MCF 10A (cell line): ENCODE measurements at regions not wholly inside any gene's neighbourhood (a gene's known extent, or its start where the extent isn't known, plus 50 kb on each side); places are given as distances from the start of the nearest gene placed in this dataset.

Source experiments
- BruUV-seq: library from RNA; stranded (reverse); fragments of 400-500 nt; replicated peaks from 2 replicates; lab custom pipeline; 2021; lab: Mats Ljungman, UMichigan
- CTCF ChIA-PET: fragments of 300-600 bp; sonication (Branson Sonifier 250); formaldehyde crosslinking; extraction: SDS; loops from one replicate; lab custom pipeline; 2021; ENCODE audit warnings: antibody characterized with exemption, inconsistent platforms; lab: Yijun Ruan, JAX
- POLR2A ChIA-PET: fragments of 300-600, 350-650 bp; sonication (Branson Sonifier 250); formaldehyde crosslinking; extraction: SDS; loops from one replicate; lab custom pipeline; 2020; ENCODE audit warnings: antibody characterized with exemption, inconsistent platforms; lab: Yijun Ruan, JAX
- DNase-seq: peaks from one replicate; pipeline ENCODE4 v3.0.0-alpha.2; 2018; ENCODE audit not compliant: unreplicated experiment
- H3K27ac Mint-ChIP-seq: one replicate; pipeline ENCODE4 v1.8.0; 2022; ENCODE audit warnings: mild to moderate bottlenecking, low read depth, mixed read lengths; ENCODE audit not compliant: unreplicated experiment
- H3K27me3 Mint-ChIP-seq: one replicate; pipeline ENCODE4 v1.8.0; 2022; ENCODE audit warnings: mixed read lengths; ENCODE audit not compliant: insufficient read depth, unreplicated experiment
- H3K36me3 Mint-ChIP-seq: one replicate; pipeline ENCODE4 v1.8.0; 2022; ENCODE audit warnings: mild to moderate bottlenecking, moderate library complexity, mixed read lengths; ENCODE audit not compliant: insufficient read depth, unreplicated experiment
- H3K4me1 Mint-ChIP-seq: one replicate; pipeline ENCODE4 v1.8.0; 2022; ENCODE audit warnings: mixed read lengths; ENCODE audit not compliant: insufficient read depth, unreplicated experiment
- H3K4me3 Mint-ChIP-seq: one replicate; pipeline ENCODE4 v1.8.0; 2022; ENCODE audit warnings: mild to moderate bottlenecking, moderate library complexity, mixed read lengths; ENCODE audit not compliant: unreplicated experiment
- H3K9me3 Mint-ChIP-seq: one replicate; pipeline ENCODE4 v1.8.0; 2022; ENCODE audit warnings: mixed read lengths; ENCODE audit not compliant: unreplicated experiment
- intact Hi-C: fragments of 100-400 bp; cut with micrococcal nuclease; formaldehyde crosslinking; loops from 2 replicates; pipeline ENCODE4 v1.14.1; 2022
- TF ChIP-seq, protein P1 (sequence below): fragments of 200-600 bp; IDR thresholded peaks from one replicate; pipeline ENCODE4 v1.8.0; 2022; ENCODE audit warnings: antibody characterized with exemption, mild to moderate bottlenecking; ENCODE audit not compliant: unreplicated experiment

DNA sequence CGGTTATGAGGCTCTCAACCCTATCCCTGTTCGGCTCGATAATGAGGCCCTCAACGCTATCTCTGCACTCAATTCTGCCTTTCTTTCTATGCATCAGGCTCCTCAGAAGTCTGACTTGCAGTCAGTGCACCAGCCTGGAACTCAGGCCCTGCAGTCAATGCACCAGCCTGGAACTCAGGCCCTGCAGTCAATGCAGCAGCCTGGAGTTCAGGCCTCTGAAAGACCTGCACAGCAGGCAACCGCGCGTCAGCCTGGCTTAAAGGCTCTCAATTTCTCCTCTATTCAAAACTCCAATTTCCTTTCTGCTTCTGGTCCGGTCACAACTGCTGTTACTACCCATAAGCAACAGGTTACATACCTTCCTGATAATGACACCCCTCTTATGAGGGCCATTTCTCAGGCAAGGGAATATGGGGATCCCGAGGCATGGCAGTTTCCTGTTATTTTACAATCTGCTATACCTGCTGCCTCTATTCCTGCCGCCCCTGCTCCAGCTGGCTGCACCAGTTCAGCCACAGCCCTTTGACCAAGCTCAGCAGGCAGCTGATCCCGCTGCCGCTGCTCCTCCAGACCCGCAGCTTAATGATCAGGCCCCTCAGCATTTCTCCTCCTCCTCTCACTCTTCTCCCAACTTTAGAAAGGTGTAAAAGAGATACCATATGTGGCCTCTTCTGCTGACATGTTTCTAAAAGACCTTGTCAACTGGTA is 933.6 kb upstream of the FANCL start:
- POLR2A ChIA-PET = no interaction called here
- no peak for DNase-seq
- H3K27me3 Mint-ChIP-seq = no peaks in the 10 kb centered on the region
- no peaks in the 10 kb centered on the region for H3K9me3 Mint-ChIP-seq
- CTCF ChIA-PET = no interaction called here
- TF ChIP-seq, protein P1, sequence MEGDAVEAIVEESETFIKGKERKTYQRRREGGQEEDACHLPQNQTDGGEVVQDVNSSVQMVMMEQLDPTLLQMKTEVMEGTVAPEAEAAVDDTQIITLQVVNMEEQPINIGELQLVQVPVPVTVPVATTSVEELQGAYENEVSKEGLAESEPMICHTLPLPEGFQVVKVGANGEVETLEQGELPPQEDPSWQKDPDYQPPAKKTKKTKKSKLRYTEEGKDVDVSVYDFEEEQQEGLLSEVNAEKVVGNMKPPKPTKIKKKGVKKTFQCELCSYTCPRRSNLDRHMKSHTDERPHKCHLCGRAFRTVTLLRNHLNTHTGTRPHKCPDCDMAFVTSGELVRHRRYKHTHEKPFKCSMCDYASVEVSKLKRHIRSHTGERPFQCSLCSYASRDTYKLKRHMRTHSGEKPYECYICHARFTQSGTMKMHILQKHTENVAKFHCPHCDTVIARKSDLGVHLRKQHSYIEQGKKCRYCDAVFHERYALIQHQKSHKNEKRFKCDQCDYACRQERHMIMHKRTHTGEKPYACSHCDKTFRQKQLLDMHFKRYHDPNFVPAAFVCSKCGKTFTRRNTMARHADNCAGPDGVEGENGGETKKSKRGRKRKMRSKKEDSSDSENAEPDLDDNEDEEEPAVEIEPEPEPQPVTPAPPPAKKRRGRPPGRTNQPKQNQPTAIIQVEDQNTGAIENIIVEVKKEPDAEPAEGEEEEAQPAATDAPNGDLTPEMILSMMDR = no peak
- no peaks in the 10 kb centered on the region for H3K4me1 Mint-ChIP-seq
- no peaks in the 10 kb centered on the region for H3K36me3 Mint-ChIP-seq
- no peak overlapping the region for H3K27ac Mint-ChIP-seq
- BruUV-seq = no TSS peak
- intact Hi-C loops = no loop called here
- H3K4me3 Mint-ChIP-seq = no peak overlapping the region

DNA sequence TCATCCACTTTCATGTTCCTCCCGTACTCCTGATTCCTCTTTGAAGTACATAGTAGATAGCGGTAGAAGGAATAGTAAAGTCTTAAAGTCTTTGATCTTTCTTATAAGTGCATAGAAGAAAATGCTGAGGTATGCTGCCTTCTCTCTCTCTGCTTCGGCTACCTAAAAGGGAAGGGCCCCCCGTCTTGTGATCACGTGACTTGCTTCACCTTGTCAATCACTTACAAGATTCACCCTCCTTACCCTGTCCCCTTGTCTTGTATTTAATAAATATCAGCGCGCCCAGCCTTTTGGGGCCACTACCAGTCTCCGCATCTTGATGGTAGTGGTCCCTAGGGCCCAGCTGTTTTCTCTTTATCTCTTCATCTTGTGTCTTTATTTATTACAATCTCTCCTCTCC is 932.2 kb upstream of the FANCL start:
- intact Hi-C loops = no loop called here
- DNase-seq = no peak
- no peak overlapping the region for H3K4me3 Mint-ChIP-seq
- H3K9me3 Mint-ChIP-seq = no peaks in the 10 kb centered on the region
- no peaks in the 10 kb centered on the region for H3K4me1 Mint-ChIP-seq
- no peaks in the 10 kb centered on the region for H3K27me3 Mint-ChIP-seq
- ChIA-PET CTCF (no interaction called here), POLR2A (no interaction called here)
- no TSS peak for BruUV-seq
- no peaks in the 10 kb centered on the region for H3K36me3 Mint-ChIP-seq
- H3K27ac Mint-ChIP-seq = no peak overlapping the region
- TF ChIP-seq, protein P1 = no peak

DNA sequence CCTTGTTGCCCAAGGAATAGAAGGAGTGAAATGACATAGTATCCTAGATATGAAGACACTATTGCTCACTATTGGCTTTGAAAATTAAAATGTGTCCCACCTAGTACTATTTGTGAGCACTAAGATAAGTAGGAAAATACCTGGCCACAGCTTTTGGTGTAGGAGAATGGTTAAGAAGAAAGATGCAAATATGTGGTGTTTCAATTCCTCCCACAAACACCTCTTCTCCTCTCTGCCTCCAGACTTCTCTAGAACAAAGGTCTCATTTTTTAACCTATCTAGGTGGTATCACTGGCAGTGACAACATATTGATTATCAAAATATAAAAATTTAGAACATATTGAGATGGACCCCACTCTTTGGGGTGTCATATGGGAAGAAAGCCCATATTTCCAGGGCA is 929.9 kb upstream of the FANCL start:
- BruUV-seq = no TSS peak
- no peak overlapping the region for H3K27ac Mint-ChIP-seq
- TF ChIP-seq, protein P1 = no peak
- H3K4me1 Mint-ChIP-seq = no peaks in the 10 kb centered on the region
- CTCF ChIA-PET = interaction anchor here (0.6 to 1.1 kb wide), 2 partner anchors 159 to 1004 kb away, joined by 3 to 5 read pairs; no protein-coding TSS in a partner anchor
- H3K9me3 Mint-ChIP-seq = no peaks in the 10 kb centered on the region
- DNase-seq = no peak
- POLR2A ChIA-PET = no interaction called here
- no peak overlapping the region for H3K4me3 Mint-ChIP-seq
- no peaks in the 10 kb centered on the region for H3K27me3 Mint-ChIP-seq
- H3K36me3 Mint-ChIP-seq = no peaks in the 10 kb centered on the region
- intact Hi-C loops = no loop called here

DNA sequence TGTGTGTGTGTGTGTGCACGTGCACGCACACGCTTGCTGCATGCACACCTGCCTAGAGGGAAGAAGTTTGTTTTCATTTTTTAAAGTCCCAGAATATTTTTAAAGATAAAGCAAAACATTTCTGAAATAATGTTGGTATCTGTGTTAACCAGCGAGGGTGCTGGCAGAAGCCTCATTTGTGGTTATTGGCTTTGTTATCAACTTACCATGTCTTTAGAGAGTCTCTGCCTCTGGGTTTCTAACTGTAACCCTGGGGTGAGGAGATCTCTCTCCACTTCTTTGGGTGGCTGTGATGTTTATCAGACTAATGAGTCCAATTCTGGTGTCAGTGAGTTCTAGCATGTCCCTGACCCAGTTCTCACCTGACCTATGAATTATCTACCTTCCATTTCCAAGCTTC is 927.6 kb upstream of the FANCL start:
- intact Hi-C loops = no loop called here

More for the DNA sequence above, 927.6 kb upstream of the FANCL start:
- DNase-seq = no peak
- POLR2A ChIA-PET = interaction anchor here (1.2 kb wide), 1 partner anchor 12 kb away, joined by 3 read pairs; no protein-coding TSS in a partner anchor
- BruUV-seq = no TSS peak
- no peaks in the 10 kb centered on the region for H3K36me3 Mint-ChIP-seq
- H3K9me3 Mint-ChIP-seq = no peaks in the 10 kb centered on the region
- H3K4me3 Mint-ChIP-seq = no peak overlapping the region
- TF ChIP-seq, protein P1 = no peak
- H3K27ac Mint-ChIP-seq = no peak overlapping the region
- H3K4me1 Mint-ChIP-seq = no peaks in the 10 kb centered on the region
- H3K27me3 Mint-ChIP-seq = no peaks in the 10 kb centered on the region
- CTCF ChIA-PET = no interaction called here
